ENCODE measurements at regions not wholly inside any gene's neighbourhood (a gene's known extent, or its start where the extent isn't known, plus 50 kb on each side); places are given as distances from the start of the nearest gene placed in this dataset.

DNA sequence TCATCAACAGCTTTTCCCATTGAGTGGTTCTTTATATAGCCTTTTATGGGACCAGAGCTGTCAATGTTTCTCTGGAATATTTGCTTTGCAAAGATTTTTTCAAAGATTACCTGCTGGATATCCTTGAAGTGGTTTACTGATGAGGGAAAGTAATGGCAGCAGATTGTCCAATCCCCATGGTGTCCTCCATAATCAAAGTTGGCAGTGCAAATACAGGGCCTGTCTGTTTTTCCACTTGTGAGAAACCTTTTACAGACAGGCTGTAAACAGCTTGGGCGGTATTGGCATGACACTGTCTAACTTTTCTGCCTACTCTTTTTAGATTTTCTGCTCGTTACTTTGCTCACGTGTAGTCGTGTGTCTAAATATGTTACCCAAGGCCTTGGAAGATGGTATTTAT is 641.9 kb upstream of the NR3C2 start:
- DNase-seq (ENCODE audit: low spot score), result no peak
- in situ Hi-C loops (cut with MboI; ENCODE audit: low sequenced_read_pairs, unreplicated experiment), result no loop called here
- TF ChIP-seq, protein P1, sequence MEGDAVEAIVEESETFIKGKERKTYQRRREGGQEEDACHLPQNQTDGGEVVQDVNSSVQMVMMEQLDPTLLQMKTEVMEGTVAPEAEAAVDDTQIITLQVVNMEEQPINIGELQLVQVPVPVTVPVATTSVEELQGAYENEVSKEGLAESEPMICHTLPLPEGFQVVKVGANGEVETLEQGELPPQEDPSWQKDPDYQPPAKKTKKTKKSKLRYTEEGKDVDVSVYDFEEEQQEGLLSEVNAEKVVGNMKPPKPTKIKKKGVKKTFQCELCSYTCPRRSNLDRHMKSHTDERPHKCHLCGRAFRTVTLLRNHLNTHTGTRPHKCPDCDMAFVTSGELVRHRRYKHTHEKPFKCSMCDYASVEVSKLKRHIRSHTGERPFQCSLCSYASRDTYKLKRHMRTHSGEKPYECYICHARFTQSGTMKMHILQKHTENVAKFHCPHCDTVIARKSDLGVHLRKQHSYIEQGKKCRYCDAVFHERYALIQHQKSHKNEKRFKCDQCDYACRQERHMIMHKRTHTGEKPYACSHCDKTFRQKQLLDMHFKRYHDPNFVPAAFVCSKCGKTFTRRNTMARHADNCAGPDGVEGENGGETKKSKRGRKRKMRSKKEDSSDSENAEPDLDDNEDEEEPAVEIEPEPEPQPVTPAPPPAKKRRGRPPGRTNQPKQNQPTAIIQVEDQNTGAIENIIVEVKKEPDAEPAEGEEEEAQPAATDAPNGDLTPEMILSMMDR (IDR thresholded peaks at IDR 0.05; ENCODE audit: borderline replicate concordance, control extremely low read depth, extremely low read depth, insufficient read depth, missing control alignments), result no peak

DNA sequence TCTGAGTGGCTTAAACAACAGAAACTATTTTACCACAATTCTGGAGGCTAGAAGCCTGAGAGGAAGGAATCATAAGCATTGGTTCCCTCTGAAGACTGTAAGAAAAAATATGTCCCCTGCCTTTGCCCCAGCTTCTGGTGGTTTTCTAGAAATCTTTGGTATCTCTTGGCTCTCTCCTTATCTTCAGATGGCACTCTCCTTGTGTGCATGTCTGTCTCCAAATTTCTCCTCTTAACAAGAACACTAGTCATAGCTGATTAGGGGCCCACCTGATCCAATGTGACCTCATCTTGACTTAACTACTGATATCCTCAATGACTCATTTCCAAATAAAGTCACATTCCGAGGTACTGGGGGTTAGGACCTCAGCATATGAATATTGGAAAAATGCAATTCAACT is 635.0 kb upstream of the NR3C2 start:
- in situ Hi-C loops (cut with MboI; ENCODE audit: low sequenced_read_pairs, unreplicated experiment), result no loop called here
- TF ChIP-seq, protein P1 (IDR thresholded peaks at IDR 0.05; ENCODE audit: borderline replicate concordance, control extremely low read depth, extremely low read depth, insufficient read depth, missing control alignments), result no peak
- no peak for DNase-seq (ENCODE audit: low spot score)

DNA sequence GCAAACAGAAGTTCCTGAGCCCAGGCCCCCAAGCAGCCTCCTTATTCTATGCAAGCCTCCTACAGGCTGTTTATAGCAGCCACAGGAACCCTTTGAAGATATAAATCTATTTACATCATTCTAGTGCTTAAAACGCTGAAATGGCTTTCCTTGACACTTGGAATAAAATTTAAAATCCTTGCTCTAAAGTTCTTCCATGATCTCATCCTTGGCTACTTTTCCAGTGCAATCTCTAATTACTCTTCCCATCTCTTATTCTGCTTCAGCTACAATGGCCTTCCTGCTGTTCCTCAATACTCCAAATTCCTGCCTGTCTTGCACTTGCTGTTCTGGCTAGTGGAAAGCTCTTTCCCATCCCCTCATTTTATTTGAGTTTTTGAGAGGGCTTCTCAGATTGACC is 634.2 kb upstream of the NR3C2 start:
- in situ Hi-C loops (cut with MboI; ENCODE audit: low sequenced_read_pairs, unreplicated experiment), result no loop called here
- no peak for DNase-seq (ENCODE audit: low spot score)
- TF ChIP-seq, protein P1 (IDR thresholded peaks at IDR 0.05; ENCODE audit: borderline replicate concordance, control extremely low read depth, extremely low read depth, insufficient read depth, missing control alignments), result no peak

DNA sequence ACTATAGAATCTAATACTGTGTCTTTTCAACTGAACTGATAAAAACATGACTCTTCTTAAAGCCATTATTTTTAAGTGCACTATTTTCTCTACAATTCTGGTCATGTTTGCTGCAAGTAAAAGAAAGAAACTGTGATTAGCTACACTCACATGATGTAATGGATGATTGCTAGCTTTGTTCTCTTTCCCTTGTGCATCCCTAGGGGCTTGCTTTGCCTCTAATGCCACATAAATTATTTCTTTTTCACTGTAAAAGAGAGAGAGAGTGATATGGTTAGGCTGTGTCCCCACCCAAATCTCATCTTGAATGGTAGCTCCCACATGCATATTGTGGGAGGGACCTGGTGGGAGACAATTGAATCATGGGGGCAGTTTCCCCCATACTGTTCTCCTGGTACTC is 630.2 kb upstream of the NR3C2 start:
- in situ Hi-C loops (cut with MboI; ENCODE audit: low sequenced_read_pairs, unreplicated experiment), result no loop called here
- no peak for DNase-seq (ENCODE audit: low spot score)
- TF ChIP-seq, protein P1 (IDR thresholded peaks at IDR 0.05; ENCODE audit: borderline replicate concordance, control extremely low read depth, extremely low read depth, insufficient read depth, missing control alignments), result no peak

DNA sequence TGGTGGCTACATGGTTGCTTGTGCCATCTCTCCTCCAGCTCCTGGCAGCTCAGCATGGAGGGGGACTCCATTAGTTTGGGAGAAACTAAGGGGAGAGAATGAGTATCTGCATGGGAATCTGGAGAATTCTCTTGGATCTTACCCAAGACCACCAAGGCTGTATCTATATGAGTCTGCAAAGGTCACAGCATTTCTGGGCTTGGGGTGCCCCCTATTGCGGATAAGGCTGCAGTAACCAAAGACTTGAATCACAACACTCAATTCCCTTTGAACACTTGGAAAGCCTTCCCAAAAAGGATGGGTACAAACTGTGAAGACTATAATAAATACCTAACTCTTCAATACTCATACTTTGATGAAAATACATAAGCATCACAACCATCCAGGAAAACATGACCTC is 623.5 kb upstream of the NR3C2 start:
- DNase-seq (ENCODE audit: low spot score), result no peak
- TF ChIP-seq, protein P1 (IDR thresholded peaks at IDR 0.05; ENCODE audit: borderline replicate concordance, control extremely low read depth, extremely low read depth, insufficient read depth, missing control alignments), result no peak
- in situ Hi-C loops (cut with MboI; ENCODE audit: low sequenced_read_pairs, unreplicated experiment), result no loop called here

DNA sequence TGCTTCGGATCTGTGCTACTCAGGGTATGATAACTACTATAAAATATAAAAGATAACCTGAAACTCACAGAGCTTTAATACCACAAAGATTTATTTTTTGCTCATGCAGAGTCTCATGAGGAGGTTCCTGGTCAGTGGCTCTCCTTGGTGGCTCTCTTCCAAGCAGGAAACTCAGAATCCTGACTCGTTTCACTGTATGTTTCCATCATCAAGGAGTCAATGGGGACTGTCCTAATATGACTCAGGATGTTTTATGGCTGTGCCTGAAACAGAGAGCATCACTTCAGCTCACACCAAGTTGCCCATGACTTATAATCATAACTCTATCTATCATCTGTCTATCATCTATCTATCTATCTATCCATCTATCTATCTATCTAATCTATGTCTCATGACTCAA is 620.8 kb upstream of the NR3C2 start:
- DNase-seq (ENCODE audit: low spot score), result no peak
- in situ Hi-C loops (cut with MboI; ENCODE audit: low sequenced_read_pairs, unreplicated experiment), result no loop called here
- TF ChIP-seq, protein P1 (IDR thresholded peaks at IDR 0.05; ENCODE audit: borderline replicate concordance, control extremely low read depth, extremely low read depth, insufficient read depth, missing control alignments), result no peak

DNA sequence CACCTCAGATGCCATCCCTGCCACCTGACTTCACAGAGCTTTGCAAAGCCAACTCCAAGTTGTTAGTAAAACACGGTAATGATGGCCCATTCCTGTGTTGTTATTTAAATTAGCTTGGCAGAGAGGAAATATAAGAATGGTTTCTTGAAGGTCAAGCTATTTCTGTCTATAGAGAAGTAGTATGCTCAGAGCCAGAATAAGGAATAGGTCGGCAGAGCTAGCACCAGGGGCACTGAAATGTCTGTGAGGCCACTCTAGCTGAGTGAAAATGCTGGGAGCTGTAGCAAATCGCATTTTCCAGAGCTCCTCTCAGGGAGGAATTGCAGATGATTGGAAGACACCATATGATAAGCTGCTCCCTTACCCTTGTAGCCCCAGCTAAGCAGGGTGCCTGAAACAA is 615.4 kb upstream of the NR3C2 start:
- in situ Hi-C loops (cut with MboI; ENCODE audit: low sequenced_read_pairs, unreplicated experiment), result no loop called here
- no peak for DNase-seq (ENCODE audit: low spot score)
- TF ChIP-seq, protein P1 (IDR thresholded peaks at IDR 0.05; ENCODE audit: borderline replicate concordance, control extremely low read depth, extremely low read depth, insufficient read depth, missing control alignments), result no peak
